HepG2 (cell line): ENCODE measurements at regions not wholly inside any gene's neighbourhood (a gene's known extent, or its start where the extent isn't known, plus 50 kb on each side); places are given as distances from the start of the nearest gene placed in this dataset.
A peak's percentile ranks its signal among the peaks of the same experiment; 100 is the strongest.

ENCODE experiments used
- ATM ChIP-seq: fragments of 450-650 bp; IDR thresholded peaks from 2 replicates; pipeline ENCODE4 v1.7.1; 2017; ENCODE audit warnings: mild to moderate bottlenecking, borderline replicate concordance
- FOXA1 ChIP-seq, 2 experiments: fragments of 450-650 bp in 1 of 2; sonication (generic) in 1 of 2; formaldehyde crosslinking in 1 of 2; IDR thresholded peaks; 2 replicates each; pipeline versions ENCODE4 v1.4.0 to v1.6.1; 2016 to 2020; ENCODE audit warnings: missing genetic modification reagents in 1 of 2
- NFIB ChIP-seq: sonication (generic); formaldehyde crosslinking; IDR thresholded peaks from 2 replicates; pipeline ENCODE4 v1.9.0; 2021; ENCODE audit warnings: missing genetic modification reagents, mild to moderate bottlenecking, borderline replicate concordance
- NR2F2 ChIP-seq: IDR thresholded peaks from 2 replicates; pipeline ENCODE4 v1.6.1; 2012; ENCODE audit warnings: low read depth, inconsistent platforms, borderline replicate concordance
- PPARG ChIP-seq: conservative IDR thresholded peaks from 2 replicates; pipeline ENCODE4 v1.6.1; 2016; ENCODE audit warnings: missing biosample characterization, missing genetic modification reagents
- SIX1 ChIP-seq: sonication (generic); formaldehyde crosslinking; IDR thresholded peaks from 2 replicates; pipeline ENCODE4 v1.4.0; 2020; ENCODE audit warnings: missing genetic modification reagents, borderline replicate concordance
- SMAD3 ChIP-seq: sonication (generic); formaldehyde crosslinking; IDR thresholded peaks from 2 replicates; pipeline ENCODE4 v1.4.0; 2020; ENCODE audit warnings: missing genetic modification reagents
- SOX6 ChIP-seq, 2 experiments: fragments of 450-650 bp in 1 of 2; sonication (generic) in 1 of 2; formaldehyde crosslinking in 1 of 2; IDR thresholded peaks; 2 replicates each; pipeline versions ENCODE4 v1.4.0 to v1.6.1; 2017 to 2020; ENCODE audit warnings: antibody characterized with exemption in 1 of 2, mild to moderate bottlenecking in 1 of 2, missing genetic modification reagents in 1 of 2
- TEAD3 ChIP-seq: optimal IDR thresholded peaks from 2 replicates; pipeline ENCODE3; 2016; ENCODE audit warnings: borderline replicate concordance
- ZBTB7B ChIP-seq: sonication (generic); formaldehyde crosslinking; IDR thresholded peaks from 2 replicates; pipeline ENCODE4 v1.4.0; 2020; ENCODE audit warnings: missing genetic modification reagents
- ZFP36L1 ChIP-seq: sonication (generic); formaldehyde crosslinking; IDR thresholded peaks from 2 replicates; pipeline ENCODE4 v1.8.0; 2022; ENCODE audit warnings: mild to moderate bottlenecking, missing genetic modification reagents, moderate library complexity
- ZNF326 ChIP-seq: sonication (generic); formaldehyde crosslinking; IDR thresholded peaks from 2 replicates; pipeline ENCODE4 v1.4.0; 2020; ENCODE audit warnings: missing genetic modification reagents, borderline replicate concordance
- ZNF556 ChIP-seq: sonication (generic); formaldehyde crosslinking; IDR thresholded peaks from 2 replicates; pipeline ENCODE4 v1.4.0; 2020; ENCODE audit warnings: mild to moderate bottlenecking, missing genetic modification reagents, borderline replicate concordance
- ZNF564 ChIP-seq: sonication (generic); formaldehyde crosslinking; IDR thresholded peaks from 2 replicates; pipeline ENCODE4 v1.8.1; 2023; ENCODE audit warnings: mild to moderate bottlenecking, missing genetic modification reagents
- ZNF792 ChIP-seq: IDR thresholded peaks from 2 replicates; pipeline ENCODE4 v1.6.1; 2016
- TF ChIP-seq, protein P1 (sequence below): sonication (generic); formaldehyde crosslinking; IDR thresholded peaks from 2 replicates; pipeline ENCODE4 v1.4.0; 2020; ENCODE audit warnings: missing genetic modification reagents, low read depth, mild to moderate bottlenecking, borderline replicate concordance
- TF ChIP-seq, protein P2 (sequence below), 2 experiments: fragments of 450-650 bp in 1 of 2; sonication (generic) in 1 of 2; formaldehyde crosslinking in 1 of 2; IDR thresholded peaks; 2 replicates each; pipeline versions ENCODE4 v1.6.1 to v1.8.0; 2016 to 2022; ENCODE audit warnings: antibody characterized with exemption in 1 of 2, mild to moderate bottlenecking in 1 of 2, missing genetic modification reagents in 1 of 2
- TF ChIP-seq, protein P3 (sequence below): sonication (generic); formaldehyde crosslinking; IDR thresholded peaks from 2 replicates; pipeline ENCODE4 v1.4.0; 2020; ENCODE audit warnings: mild to moderate bottlenecking, missing genetic modification reagents
- TF ChIP-seq, protein P4 (sequence below): sonication (generic); formaldehyde crosslinking; IDR thresholded peaks from 2 replicates; pipeline ENCODE4 v1.8.1; 2023; ENCODE audit warnings: mild to moderate bottlenecking, missing genetic modification reagents

DNA sequence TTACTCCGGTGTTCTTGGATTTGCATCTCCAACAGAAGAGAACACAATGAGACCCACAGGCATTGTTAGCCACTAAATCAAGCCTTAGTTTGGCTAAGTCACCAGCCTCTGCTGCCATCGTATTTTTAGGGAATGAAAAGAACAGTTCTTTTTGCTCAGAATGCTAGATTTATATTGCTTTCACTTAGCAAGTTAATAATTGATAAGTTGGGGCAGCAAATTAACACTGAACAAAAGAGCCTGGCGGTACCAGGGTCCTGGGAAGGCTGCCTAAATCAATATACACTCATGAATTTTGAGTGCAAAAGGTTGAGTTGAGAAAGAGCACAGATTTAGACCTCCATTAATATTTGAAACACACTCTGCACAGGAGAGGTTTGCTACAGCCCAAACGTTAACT lies 767.7 kb downstream of the TYW1 start (continued):
- TF ChIP-seq FOXA1 (IDR thresholded peaks at IDR 0.05), result no peak
- peak; percentile 70; the same call in 1 of the 2 replicates for TF ChIP-seq FOXA1 (CRISPR knock-in tag; IDR thresholded peaks at IDR 0.05)
- peak; percentile 49; the same call in 1 of the 2 replicates for TF ChIP-seq NR2F2
- peak; percentile 44; the same call in 1 of the 2 replicates for TF ChIP-seq PPARG (CRISPR knock-in tag)
- TF ChIP-seq, protein P1, sequence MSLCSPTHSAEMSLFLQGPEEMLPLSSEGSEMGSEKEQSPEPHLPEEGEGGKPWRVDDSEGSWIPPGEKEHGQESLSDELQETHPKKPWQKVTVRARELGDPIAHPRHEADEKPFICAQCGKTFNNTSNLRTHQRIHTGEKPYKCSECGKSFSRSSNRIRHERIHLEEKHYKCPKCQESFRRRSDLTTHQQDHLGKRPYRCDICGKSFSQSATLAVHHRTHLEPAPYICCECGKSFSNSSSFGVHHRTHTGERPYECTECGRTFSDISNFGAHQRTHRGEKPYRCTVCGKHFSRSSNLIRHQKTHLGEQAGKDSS (CRISPR knock-in tag), result no peak
- no peak for TF ChIP-seq ZFP36L1 (CRISPR knock-in tag)
- TF ChIP-seq ZNF326 (CRISPR knock-in tag), result no peak
- TF ChIP-seq, protein P2, sequence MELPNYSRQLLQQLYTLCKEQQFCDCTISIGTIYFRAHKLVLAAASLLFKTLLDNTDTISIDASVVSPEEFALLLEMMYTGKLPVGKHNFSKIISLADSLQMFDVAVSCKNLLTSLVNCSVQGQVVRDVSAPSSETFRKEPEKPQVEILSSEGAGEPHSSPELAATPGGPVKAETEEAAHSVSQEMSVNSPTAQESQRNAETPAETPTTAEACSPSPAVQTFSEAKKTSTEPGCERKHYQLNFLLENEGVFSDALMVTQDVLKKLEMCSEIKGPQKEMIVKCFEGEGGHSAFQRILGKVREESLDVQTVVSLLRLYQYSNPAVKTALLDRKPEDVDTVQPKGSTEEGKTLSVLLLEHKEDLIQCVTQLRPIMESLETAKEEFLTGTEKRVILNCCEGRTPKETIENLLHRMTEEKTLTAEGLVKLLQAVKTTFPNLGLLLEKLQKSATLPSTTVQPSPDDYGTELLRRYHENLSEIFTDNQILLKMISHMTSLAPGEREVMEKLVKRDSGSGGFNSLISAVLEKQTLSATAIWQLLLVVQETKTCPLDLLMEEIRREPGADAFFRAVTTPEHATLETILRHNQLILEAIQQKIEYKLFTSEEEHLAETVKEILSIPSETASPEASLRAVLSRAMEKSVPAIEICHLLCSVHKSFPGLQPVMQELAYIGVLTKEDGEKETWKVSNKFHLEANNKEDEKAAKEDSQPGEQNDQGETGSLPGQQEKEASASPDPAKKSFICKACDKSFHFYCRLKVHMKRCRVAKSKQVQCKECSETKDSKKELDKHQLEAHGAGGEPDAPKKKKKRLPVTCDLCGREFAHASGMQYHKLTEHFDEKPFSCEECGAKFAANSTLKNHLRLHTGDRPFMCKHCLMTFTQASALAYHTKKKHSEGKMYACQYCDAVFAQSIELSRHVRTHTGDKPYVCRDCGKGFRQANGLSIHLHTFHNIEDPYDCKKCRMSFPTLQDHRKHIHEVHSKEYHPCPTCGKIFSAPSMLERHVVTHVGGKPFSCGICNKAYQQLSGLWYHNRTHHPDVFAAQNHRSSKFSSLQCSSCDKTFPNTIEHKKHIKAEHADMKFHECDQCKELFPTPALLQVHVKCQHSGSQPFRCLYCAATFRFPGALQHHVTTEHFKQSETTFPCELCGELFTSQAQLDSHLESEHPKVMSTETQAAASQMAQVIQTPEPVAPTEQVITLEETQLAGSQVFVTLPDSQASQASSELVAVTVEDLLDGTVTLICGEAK (IDR thresholded peaks at IDR 0.05), result no peak
- TF ChIP-seq, protein P2 (CRISPR knock-in tag; IDR thresholded peaks at IDR 0.05), result no peak
- no peak for TF ChIP-seq ZNF792 (CRISPR knock-in tag)
- TF ChIP-seq NFIB, result no peak
- TF ChIP-seq ZNF564 (CRISPR knock-in tag), result no peak
- no peak for TF ChIP-seq ZNF556 (CRISPR knock-in tag)
- no peak for TF ChIP-seq SOX6 (IDR thresholded peaks at IDR 0.05)
- peak; percentile 94 for TF ChIP-seq SOX6 (CRISPR knock-in tag; IDR thresholded peaks at IDR 0.05)
- peak; percentile 80; the same call in 1 of the 2 replicates for TF ChIP-seq ZBTB7B (CRISPR knock-in tag)
- no peak for TF ChIP-seq SIX1
- TF ChIP-seq TEAD3 (CRISPR knock-in tag), result no peak
- TF ChIP-seq, protein P3, sequence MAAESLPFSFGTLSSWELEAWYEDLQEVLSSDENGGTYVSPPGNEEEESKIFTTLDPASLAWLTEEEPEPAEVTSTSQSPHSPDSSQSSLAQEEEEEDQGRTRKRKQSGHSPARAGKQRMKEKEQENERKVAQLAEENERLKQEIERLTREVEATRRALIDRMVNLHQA (CRISPR knock-in tag), result no peak
- TF ChIP-seq SMAD3 (CRISPR knock-in tag), result 0 out of 2 replicates have a peak, but pooled peaks have one; percentile 33
- TF ChIP-seq ATM, result no peak
- TF ChIP-seq, protein P4, sequence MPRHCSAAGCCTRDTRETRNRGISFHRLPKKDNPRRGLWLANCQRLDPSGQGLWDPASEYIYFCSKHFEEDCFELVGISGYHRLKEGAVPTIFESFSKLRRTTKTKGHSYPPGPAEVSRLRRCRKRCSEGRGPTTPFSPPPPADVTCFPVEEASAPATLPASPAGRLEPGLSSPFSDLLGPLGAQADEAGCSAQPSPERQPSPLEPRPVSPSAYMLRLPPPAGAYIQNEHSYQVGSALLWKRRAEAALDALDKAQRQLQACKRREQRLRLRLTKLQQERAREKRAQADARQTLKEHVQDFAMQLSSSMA (CRISPR knock-in tag), result no peak
